Breast epithelium (tissue), 3 donors: ENCODE measurements at regions not wholly inside any gene's neighbourhood (a gene's known extent, or its start where the extent isn't known, plus 50 kb on each side); places are given as distances from the start of the nearest gene placed in this dataset.

ENCODE experiments used
- CTCF ChIP-seq, 3 donors: fragments of 450-650 bp; IDR thresholded peaks; one replicate each; pipeline ENCODE4 v1.5.1; 2016 to 2017; ENCODE audit warnings: antibody characterized with exemption in 3 of 3, mild to moderate bottlenecking in 3 of 3, moderate library complexity in 3 of 3
- POLR2A ChIP-seq: fragments of 450-650 bp; IDR thresholded peaks from one replicate; pipeline ENCODE4 v1.6.1; 2016; ENCODE audit warnings: antibody characterized with exemption, mild to moderate bottlenecking, moderate library complexity
- POLR2AphosphoS5 ChIP-seq, 3 donors: sonication (generic); formaldehyde crosslinking; IDR thresholded peaks; one replicate each; pipeline ENCODE4 v1.6.1; 2017; ENCODE audit warnings: antibody characterized with exemption in 3 of 3

GRCh38 chr14:94926176-94926575 is 156.3 kb upstream of the GSC start:
- TF ChIP-seq CTCF (IDR thresholded peaks at IDR 0.05), result no peak
- TF ChIP-seq POLR2A, result no peak
- no peak for TF ChIP-seq POLR2AphosphoS5 (IDR thresholded peaks at IDR 0.05)
